ENCODE measurements at regions not wholly inside any gene's neighbourhood (a gene's known extent, or its start where the extent isn't known, plus 50 kb on each side); places are given as distances from the start of the nearest gene placed in this dataset.

- WGBS (ENCODE audit: extremely low coverage, insufficient read length, low lambda C conversion rate): no CpG with 5 or more reads among the region's 4 CpGs
- Histone ChIP-seq H4K91ac (ENCODE audit: insufficient read length, low read depth, low read length) (no peak overlapping the region), H3K23ac (ENCODE audit: insufficient read length, low read depth, low read length) (no peak overlapping the region), H3K9me3 (ENCODE audit: control insufficient read depth, low read depth, low read length) (no peaks in the 10 kb centered on the region), H3K14ac (ENCODE audit: insufficient read depth, low read length) (no peak overlapping the region), H2BK20ac (ENCODE audit: low read depth, low read length, poor library complexity, severe bottlenecking) (no peak overlapping the region), H2BK120ac (ENCODE audit: low read depth, low read length, poor library complexity, severe bottlenecking) (no peak overlapping the region), H4K8ac (replicated peaks; ENCODE audit: insufficient read length, low read depth, low read length) (no peak overlapping the region), H3K4me1 (ENCODE audit: insufficient read depth, low read length) (no peaks in the 10 kb centered on the region), H3K4ac (ENCODE audit: low read depth, low read length) (no peak overlapping the region), H2AK5ac (ENCODE audit: insufficient read length, low read length) (no peak overlapping the region), H3K79me1 (ENCODE audit: insufficient read depth, low read depth, low read length, poor library complexity, severe bottlenecking) (no peaks in the 10 kb centered on the region), H2BK5ac (ENCODE audit: insufficient read length, low read length) (no peak overlapping the region), H3T11ph (ENCODE audit: low read length) (no peak overlapping the region), H4K5ac (ENCODE audit: insufficient read length, low read depth, low read length) (no peak overlapping the region), H3K79me2 (ENCODE audit: insufficient read depth, low read length) (no peaks in the 10 kb centered on the region), H3K56ac (ENCODE audit: insufficient read length, low read depth, low read length) (no peak overlapping the region), H4K20me1 (ENCODE audit: control insufficient read depth, insufficient read depth, insufficient read length) (no peaks in the 10 kb centered on the region), H3K27ac (ENCODE audit: insufficient read length, low read depth, low read length) (no peak overlapping the region), H3K18ac (ENCODE audit: insufficient read length, low read depth, low read length) (no peak overlapping the region), H2AFZ (ENCODE audit: low read length) (no peak overlapping the region), H3K4me2 (ENCODE audit: insufficient read depth, insufficient read length, low read length) (no peak overlapping the region), H2BK15ac (ENCODE audit: low read depth, low read length) (no peak overlapping the region), H3K27me3 (ENCODE audit: insufficient read depth, low read length) (no peaks in the 10 kb centered on the region), H3K9ac (ENCODE audit: extremely low read depth, insufficient read length, low read length) (no peak overlapping the region), H3K23me2 (ENCODE audit: insufficient read length, low read depth, low read length, poor library complexity, severe bottlenecking) (no peaks in the 10 kb centered on the region), H2BK12ac (ENCODE audit: insufficient read length, low read depth, low read length) (no peak overlapping the region)
- no peak overlapping the region for H3K27ac Mint-ChIP-seq
- no peak overlapping the region for H3K4me3 Mint-ChIP-seq
- H3K27me3 Mint-ChIP-seq (ENCODE audit: low read depth): no peaks in the 10 kb centered on the region
- no peak for TF ChIP-seq CTCF (conservative IDR thresholded peaks at IDR 0.05)
- DNase-seq: no peak
- H3K36me3 Mint-ChIP-seq (ENCODE audit: insufficient read depth in 1 of 3, low read depth in 3 of 3): peaks cover 0 to 4% (median 0%) of the 10 kb centered on the region in 3 experiments; a peak in 1 of 7 replicates
- no peaks in the 10 kb centered on the region for H3K4me1 Mint-ChIP-seq
- peaks cover 0 to 8% of the 10 kb centered on the region in 2 experiments; a peak in 2 of 5 replicates for H3K9me3 Mint-ChIP-seq
Observed at GRCh38 chr1:104791030-104791429, 1041.3 kb downstream of the AMY1C start.

All from H9 (cell line).